ENCODE measurements at regions not wholly inside any gene's neighbourhood (a gene's known extent, or its start where the extent isn't known, plus 50 kb on each side); places are given as distances from the start of the nearest gene placed in this dataset.

DNA sequence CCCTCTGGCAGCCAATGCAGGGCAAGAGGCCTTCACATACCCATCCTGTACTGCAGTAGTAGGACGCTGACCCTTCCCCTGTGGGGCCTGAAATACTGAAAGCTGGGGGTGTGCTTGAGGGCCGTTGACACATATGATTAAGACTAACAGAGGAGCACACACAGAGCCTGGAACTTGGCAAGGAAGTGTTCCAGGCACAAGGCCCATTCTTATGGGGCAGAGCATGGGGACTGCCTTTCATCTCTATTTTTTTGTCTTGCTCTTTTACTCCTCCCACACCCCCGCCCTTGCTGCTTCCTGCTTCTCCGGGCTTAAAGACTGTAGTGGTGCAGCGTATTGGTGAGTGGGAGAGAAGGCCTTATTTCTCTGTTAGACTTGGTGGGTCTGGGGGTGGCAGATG lies 137.4 kb downstream of the BACH1 start:
- no peak for DNase-seq
- intact Hi-C loops (cut with DNase I): no loop called here
- H3K9me3 ChIP-seq: no peaks in the 10 kb centered on the region
- TF ChIP-seq POLR2A (IDR thresholded peaks at IDR 0.05): no peak
- TF ChIP-seq, protein P1, sequence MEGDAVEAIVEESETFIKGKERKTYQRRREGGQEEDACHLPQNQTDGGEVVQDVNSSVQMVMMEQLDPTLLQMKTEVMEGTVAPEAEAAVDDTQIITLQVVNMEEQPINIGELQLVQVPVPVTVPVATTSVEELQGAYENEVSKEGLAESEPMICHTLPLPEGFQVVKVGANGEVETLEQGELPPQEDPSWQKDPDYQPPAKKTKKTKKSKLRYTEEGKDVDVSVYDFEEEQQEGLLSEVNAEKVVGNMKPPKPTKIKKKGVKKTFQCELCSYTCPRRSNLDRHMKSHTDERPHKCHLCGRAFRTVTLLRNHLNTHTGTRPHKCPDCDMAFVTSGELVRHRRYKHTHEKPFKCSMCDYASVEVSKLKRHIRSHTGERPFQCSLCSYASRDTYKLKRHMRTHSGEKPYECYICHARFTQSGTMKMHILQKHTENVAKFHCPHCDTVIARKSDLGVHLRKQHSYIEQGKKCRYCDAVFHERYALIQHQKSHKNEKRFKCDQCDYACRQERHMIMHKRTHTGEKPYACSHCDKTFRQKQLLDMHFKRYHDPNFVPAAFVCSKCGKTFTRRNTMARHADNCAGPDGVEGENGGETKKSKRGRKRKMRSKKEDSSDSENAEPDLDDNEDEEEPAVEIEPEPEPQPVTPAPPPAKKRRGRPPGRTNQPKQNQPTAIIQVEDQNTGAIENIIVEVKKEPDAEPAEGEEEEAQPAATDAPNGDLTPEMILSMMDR (IDR thresholded peaks at IDR 0.05): no peak
- H3K4me1 ChIP-seq: no peaks in the 10 kb centered on the region
- no peak overlapping the region for H3K4me3 ChIP-seq (replicated peaks in 1 of 3)
- H3K36me3 ChIP-seq: no peaks in the 10 kb centered on the region
- H3K27me3 ChIP-seq: no peaks in the 10 kb centered on the region
- H3K27ac ChIP-seq: no peak overlapping the region
- 67 to 68% methylated on average over 5 of the region's 5 CpGs for WGBS, 2 donors

GRCh38 chr21:29436650-29437049 lies 137.9 kb downstream of the BACH1 start:
- Histone ChIP-seq H3K9me3 (no peaks in the 10 kb centered on the region), H3K4me3 (replicated peaks in 1 of 3) (no peak overlapping the region), H3K4me1 (no peaks in the 10 kb centered on the region), H3K36me3 (no peaks in the 10 kb centered on the region), H3K27ac (no peak overlapping the region), H3K27me3 (no peaks in the 10 kb centered on the region)
- 84 to 92% methylated on average over 2 of the region's 2 CpGs for WGBS, 2 donors
- TF ChIP-seq POLR2A (IDR thresholded peaks at IDR 0.05): no peak
- TF ChIP-seq, protein P1 (IDR thresholded peaks at IDR 0.05): no peak
- DNase-seq: no peak
- intact Hi-C loops (cut with DNase I): no loop called here

- no peak for DNase-seq
- H3K27ac ChIP-seq: no peak overlapping the region
- H3K36me3 ChIP-seq: no peaks in the 10 kb centered on the region
- intact Hi-C loops (cut with DNase I): no loop called here
- H3K4me1 ChIP-seq: no peaks in the 10 kb centered on the region
- TF ChIP-seq POLR2A (IDR thresholded peaks at IDR 0.05): no peak
- TF ChIP-seq, protein P1 (IDR thresholded peaks at IDR 0.05): no peak
- H3K9me3 ChIP-seq: no peaks in the 10 kb centered on the region
- H3K4me3 ChIP-seq (replicated peaks in 1 of 3): no peak overlapping the region
- H3K27me3 ChIP-seq: no peaks in the 10 kb centered on the region
- WGBS, 2 donors: 69 to 71% methylated on average over 3 of the region's 3 CpGs
Observed at GRCh38 chr21:29441651-29442050, 142.9 kb downstream of the BACH1 start.

DNA sequence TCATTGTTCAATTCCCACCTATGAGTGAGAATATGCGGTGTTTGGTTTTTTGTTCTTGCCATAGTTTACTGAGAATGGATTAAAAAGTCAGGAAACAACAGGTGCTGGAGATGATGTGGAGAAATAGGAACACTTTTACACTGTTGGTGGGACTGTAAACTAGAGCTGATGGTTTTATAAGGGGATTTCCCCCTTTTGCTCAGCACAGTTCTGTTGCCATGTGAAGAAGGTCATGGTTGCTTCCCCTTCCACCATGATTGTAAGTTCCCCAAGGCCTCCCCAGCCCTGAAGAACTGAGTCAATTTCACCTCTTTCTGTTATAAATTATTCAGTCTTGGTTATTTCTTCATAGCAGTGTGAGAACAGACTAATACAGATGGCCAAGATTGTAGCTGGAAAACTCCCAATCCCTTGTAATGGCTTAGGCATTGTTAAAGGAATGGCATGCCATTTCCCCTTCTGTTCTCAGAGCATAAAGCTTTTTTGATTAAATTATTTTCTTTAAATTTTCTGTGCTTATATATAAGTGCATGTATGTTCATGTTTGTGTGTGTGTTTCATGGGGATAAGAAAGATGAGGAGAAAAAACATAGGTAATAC lies 144.8 kb downstream of the BACH1 start:
- 92 to 100% methylated on average over 1 of the region's 1 CpG for WGBS, 2 donors
- Histone ChIP-seq H3K36me3 (no peaks in the 10 kb centered on the region), H3K27ac (no peak overlapping the region), H3K4me3 (replicated peaks in 1 of 3) (no peak overlapping the region), H3K9me3 (no peaks in the 10 kb centered on the region), H3K4me1 (no peaks in the 10 kb centered on the region), H3K27me3 (no peaks in the 10 kb centered on the region)
- TF ChIP-seq POLR2A (IDR thresholded peaks at IDR 0.05): no peak
- TF ChIP-seq, protein P1 (IDR thresholded peaks at IDR 0.05): no peak
- intact Hi-C loops (cut with DNase I): no loop called here
- DNase-seq: no peak

DNA sequence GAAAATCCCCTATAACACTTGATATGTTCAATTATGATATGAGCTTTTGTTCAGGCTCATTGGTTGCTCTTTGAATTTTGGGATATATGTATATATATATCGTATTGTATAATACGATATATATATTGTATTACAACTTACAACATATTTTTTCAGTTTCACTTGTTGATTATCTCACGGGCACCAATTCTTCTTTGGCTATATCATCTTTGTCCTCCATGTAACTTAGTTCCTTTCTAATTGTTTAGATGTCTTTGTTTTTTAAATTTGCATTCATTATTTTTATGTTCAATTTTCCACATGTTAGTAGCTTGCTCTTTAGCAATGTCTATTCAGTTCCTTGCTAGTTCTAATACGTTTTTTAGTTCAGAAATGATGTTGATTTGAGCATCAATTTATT lies 150.0 kb downstream of the BACH1 start:
- Histone ChIP-seq H3K27me3 (no peaks in the 10 kb centered on the region), H3K36me3 (no peaks in the 10 kb centered on the region), H3K9me3 (no peaks in the 10 kb centered on the region), H3K4me3 (replicated peaks in 1 of 3) (no peak overlapping the region), H3K4me1 (no peaks in the 10 kb centered on the region), H3K27ac (no peak overlapping the region)
- 90 to 91% methylated on average over 4 of the region's 4 CpGs for WGBS, 2 donors
- no peak for DNase-seq
- TF ChIP-seq POLR2A (IDR thresholded peaks at IDR 0.05): no peak
- TF ChIP-seq, protein P1 (IDR thresholded peaks at IDR 0.05): no peak
- intact Hi-C loops (cut with DNase I): no loop called here

Measured in thyroid gland (tissue), 4 donors.